Cardiac septum (tissue), 1 donor: ENCODE measurements at regions not wholly inside any gene's neighbourhood (a gene's known extent, or its start where the extent isn't known, plus 50 kb on each side); places are given as distances from the start of the nearest gene placed in this dataset.
"Not testable (repeated sequence)": the region's sequence is repeated elsewhere in the genome, so short reads cannot be mapped to it uniquely, and the experiment has no call there.

Experiments used
- DNase-seq: peaks from one replicate; pipeline ENCODE4 v3.0.0-alpha.2; 2020; ENCODE audit warnings: low spot score
- intact Hi-C: fragments of 100-400 bp; cut with DNase I; formaldehyde crosslinking; loops from one replicate; pipeline ENCODE4 v1.14.0; 2022
- donor health status: DM: no; HTN: no; CAD: no.

DNA sequence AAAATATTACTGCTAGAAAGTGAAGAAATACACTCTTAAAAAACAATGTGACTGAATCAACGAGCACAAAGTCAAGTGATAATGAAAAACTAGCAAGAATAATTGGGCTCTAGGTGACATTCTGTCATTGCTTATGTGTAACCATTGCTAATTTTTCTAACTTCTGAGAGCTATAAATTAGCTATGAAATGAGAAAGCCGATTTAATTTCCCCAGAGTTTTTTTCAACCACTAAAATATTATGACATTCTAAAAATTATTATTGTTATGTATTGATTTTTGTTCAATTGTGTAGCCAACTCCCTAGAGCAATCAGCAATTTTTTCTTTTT, 458.6 kb upstream of the ATXN8OS start:
- intact Hi-C loops, result no loop called here
- DNase-seq, result no peak

GRCh38 chr13:69648340-69649062, 459.1 kb upstream of the ATXN8OS start:
- intact Hi-C loops, result no loop called here
- no peak for DNase-seq

- no peak for DNase-seq
Observed at GRCh38 chr13:69644447-69644846, 463.2 kb upstream of the ATXN8OS start.

DNA sequence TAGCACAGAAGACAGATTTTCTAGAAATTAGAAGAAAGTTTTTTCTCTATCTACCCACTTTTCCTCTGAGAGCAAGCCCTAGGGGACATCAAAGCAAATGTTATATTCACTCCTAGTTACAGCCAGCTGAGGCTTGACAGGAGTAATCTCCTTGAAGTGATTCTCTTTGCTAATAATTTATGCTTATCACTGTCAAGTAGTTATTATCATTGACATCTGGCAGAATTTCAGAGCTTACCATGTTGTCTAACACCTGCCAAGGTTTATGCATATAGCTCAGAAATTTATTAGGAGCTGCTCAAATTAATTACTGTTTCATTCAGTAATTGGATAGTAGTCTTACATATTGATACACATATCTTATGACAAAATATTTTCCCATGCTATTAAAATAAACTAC, 465.9 kb upstream of the ATXN8OS start:
- intact Hi-C loops, result no loop called here
- DNase-seq, result no peak

More at GRCh38 chr13:69644447-69644846, 463.2 kb upstream of the ATXN8OS start:
- intact Hi-C loops, result no loop called here

GRCh38 chr13:69633044-69633443, 474.6 kb upstream of the ATXN8OS start:
- intact Hi-C loops, result no loop called here
- no peak for DNase-seq

DNA sequence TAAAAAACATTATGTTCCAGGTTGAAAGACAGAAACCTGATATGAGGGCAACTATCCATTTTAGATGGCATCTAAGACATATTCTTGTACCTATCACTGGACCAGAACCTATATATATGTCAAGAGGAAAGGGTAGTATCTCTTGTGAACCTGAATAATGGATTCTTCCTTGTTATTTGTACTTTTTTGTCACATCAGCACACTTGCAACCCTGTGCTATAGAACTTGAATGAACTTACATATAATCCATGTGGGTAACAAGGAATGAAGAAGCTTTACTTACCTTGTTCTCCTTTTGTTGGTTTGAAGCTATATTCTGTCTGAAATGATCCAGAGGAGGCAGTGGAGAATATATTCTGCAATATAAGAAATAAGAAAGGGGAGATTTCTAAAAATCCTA, 483.7 kb upstream of the ATXN8OS start:
- no peak for DNase-seq
- intact Hi-C loops, result no loop called here

- intact Hi-C loops, result no loop called here
- DNase-seq, result no peak
Observed at GRCh38 chr13:69619651-69620050, 488.0 kb upstream of the ATXN8OS start.

- DNase-seq, result no peak
- intact Hi-C loops, result no loop called here
Observed at GRCh38 chr13:69618838-69619237, 488.8 kb upstream of the ATXN8OS start.

GRCh38 chr13:69618393-69618792, 489.2 kb upstream of the ATXN8OS start:
- intact Hi-C loops, result no loop called here
- no peak for DNase-seq

GRCh38 chr13:69617587-69617986, 490.0 kb upstream of the ATXN8OS start:
- intact Hi-C loops, result no loop called here
- no peak for DNase-seq

DNA sequence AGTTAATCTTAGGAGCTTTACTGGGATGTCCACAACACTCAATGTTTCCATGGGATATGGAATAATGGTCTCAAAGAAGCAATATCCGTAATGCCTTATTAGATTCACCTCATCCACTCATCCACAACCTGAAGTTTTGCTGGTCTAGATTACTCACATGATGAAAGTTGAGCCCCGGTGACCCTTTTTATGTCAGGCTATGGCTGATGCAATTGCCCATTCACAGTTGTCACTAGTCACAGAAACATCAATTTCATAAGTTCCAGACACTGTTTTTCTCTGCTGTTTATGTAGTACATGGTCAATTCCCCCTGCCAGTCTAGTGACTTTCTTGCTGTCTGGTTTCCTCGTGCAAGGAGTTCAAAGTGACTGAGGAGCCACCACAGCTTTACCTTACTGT, 491.2 kb upstream of the ATXN8OS start:
- no peak for DNase-seq
- intact Hi-C loops, result no loop called here

GRCh38 chr13:69615055-69615454, 492.6 kb upstream of the ATXN8OS start:
- DNase-seq, intact Hi-C loops: not testable (repeated sequence)

DNA sequence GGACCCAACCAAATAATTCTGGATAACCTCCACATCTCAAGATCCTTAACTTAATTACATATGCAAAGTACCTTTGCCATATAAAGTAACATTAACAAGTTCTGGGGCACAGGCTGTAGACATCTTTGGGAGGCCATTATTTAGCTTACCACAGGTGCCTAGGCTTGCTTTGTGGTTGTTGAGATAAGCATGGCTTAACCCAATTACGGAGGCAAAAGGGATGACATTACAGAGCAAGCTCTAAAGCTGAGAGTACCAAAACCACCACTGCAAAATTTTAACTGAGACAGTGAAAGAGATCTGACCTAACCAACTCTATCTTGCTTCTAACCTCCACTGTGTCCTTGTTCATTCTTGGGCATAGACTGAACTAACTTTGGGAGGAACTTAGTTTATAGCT, 502.9 kb upstream of the ATXN8OS start:
- intact Hi-C loops, result no loop called here
- no peak for DNase-seq

GRCh38 chr13:69603144-69603853, 504.3 kb upstream of the ATXN8OS start:
- intact Hi-C loops, result no loop called here
- DNase-seq, result no peak

DNA sequence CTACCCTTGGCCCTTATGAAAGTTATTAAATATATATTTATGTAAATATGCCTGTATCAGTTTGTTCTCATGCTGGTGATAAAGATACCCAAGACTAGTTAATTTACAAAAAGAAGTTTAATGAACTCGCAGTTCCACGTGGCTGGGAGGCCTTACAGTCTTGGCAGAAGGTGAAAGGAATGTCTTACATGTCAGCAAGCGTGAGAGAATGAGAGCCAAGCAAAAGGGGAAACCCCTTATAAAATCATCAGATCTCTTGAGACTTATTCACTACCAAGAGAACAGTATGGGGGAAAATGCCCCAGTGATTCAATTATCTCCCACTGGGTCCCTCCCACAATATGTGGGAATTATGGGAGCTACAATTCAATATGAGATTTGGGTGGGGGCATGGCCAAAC, 506.0 kb upstream of the ATXN8OS start:
- intact Hi-C loops, result no loop called here
- no peak for DNase-seq

GRCh38 chr13:69600811-69601210, 506.8 kb upstream of the ATXN8OS start:
- intact Hi-C loops, result no loop called here
- DNase-seq, result no peak

- intact Hi-C loops, result no loop called here
Observed at GRCh38 chr13:69597088-69597487, 510.5 kb upstream of the ATXN8OS start.

DNA sequence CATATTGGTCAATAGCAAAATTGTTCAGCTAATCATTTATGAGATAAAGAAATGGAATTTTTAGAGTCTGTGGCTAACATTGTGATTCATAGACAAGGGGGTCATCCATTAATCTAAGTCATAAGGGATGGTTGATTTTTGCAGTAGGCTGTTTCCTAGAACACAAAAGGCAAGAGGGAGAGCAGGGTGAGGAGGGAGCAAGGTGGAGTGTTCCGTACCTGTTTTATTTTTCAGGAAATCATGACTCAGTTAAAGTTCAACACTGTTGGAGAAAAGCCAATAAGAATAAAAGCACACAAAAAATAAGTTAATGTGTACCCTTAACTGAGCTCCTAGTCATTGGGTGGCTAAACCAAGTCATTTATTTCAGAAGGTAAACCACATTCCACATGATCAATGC, 512.4 kb upstream of the ATXN8OS start:
- intact Hi-C loops, result no loop called here
- DNase-seq, result no peak

More at GRCh38 chr13:69597088-69597487, 510.5 kb upstream of the ATXN8OS start:
- no peak for DNase-seq

DNA sequence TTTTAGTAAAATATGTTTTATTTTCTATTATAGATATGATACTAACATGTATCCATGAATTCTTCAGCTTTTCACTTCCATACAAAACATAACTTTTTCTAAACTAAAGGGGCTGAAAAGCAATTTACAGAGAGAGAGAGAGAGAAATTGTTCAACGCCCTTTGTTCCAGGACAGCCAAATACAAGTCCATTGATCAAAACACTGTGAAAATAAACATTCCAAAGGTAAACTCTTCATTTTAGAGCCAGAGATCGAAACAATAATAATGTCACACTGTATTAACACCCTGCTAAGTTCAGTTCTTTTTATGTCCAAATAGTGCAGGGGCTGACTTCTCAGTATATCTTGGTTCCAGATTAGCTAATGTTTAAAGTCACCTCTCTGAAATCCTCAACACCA, 516.2 kb upstream of the ATXN8OS start:
- intact Hi-C loops, result no loop called here
- no peak for DNase-seq

GRCh38 chr13:69589531-69590235, 517.9 kb upstream of the ATXN8OS start:
- no peak for DNase-seq
- intact Hi-C loops, result no loop called here

GRCh38 chr13:69585656-69586055, 522.0 kb upstream of the ATXN8OS start:
- intact Hi-C loops, result no loop called here
- DNase-seq, result no peak
